GM12878 (cell line): ENCODE measurements at regions not wholly inside any gene's neighbourhood (a gene's known extent, or its start where the extent isn't known, plus 50 kb on each side); places are given as distances from the start of the nearest gene placed in this dataset.

Experiments used
- HDAC6 ChIP-seq: fragments of 200-600 bp; sonication (generic); IDR thresholded peaks from one replicate; pipeline ENCODE4 v1.8.0; 2017; ENCODE audit warnings: antibody characterized with exemption; ENCODE audit not compliant: unreplicated experiment
- NRF1 ChIP-seq: conservative IDR thresholded peaks from 2 replicates; pipeline ENCODE4 v1.6.1; 2011; ENCODE audit warnings: mild to moderate bottlenecking, low read depth, low read length, improper control_type of control experiment
- POLR2A ChIP-seq: IDR thresholded peaks from 2 replicates; pipeline ENCODE4 v1.6.1; 2011; ENCODE audit warnings: low read depth, mild to moderate bottlenecking, low read length
- POLR2AphosphoS5 ChIP-seq: IDR thresholded peaks from 2 replicates; pipeline ENCODE4 v1.6.1; 2011; ENCODE audit warnings: mild to moderate bottlenecking, low read length, inconsistent platforms
- SUZ12 ChIP-seq: fragments of 200-600 bp; sonication (generic); IDR thresholded peaks from one replicate; pipeline ENCODE4 v1.6.1; 2018; ENCODE audit warnings: antibody characterized with exemption, mild to moderate bottlenecking; ENCODE audit not compliant: unreplicated experiment
- TCF7 ChIP-seq: IDR thresholded peaks from 2 replicates; pipeline ENCODE4 v1.6.1; 2014; ENCODE audit warnings: antibody characterized with exemption, borderline replicate concordance
- ZNF274 ChIP-seq: IDR thresholded peaks from one replicate; pipeline ENCODE4 v1.8.0; 2011; ENCODE audit not compliant: insufficient read length, insufficient read depth
- TF ChIP-seq, protein P1 (sequence below), 3 experiments: IDR thresholded peaks in 2 of 3; conservative IDR thresholded peaks in 1 of 3; 2 replicates each; pipeline ENCODE4 v1.5.1; 2011; ENCODE audit warnings: low read depth in 3 of 3, low read length in 3 of 3, mild to moderate bottlenecking in 3 of 3, control low read depth in 2 of 3, moderate library complexity in 2 of 3, inconsistent platforms in 1 of 3, mixed read lengths in 1 of 3; ENCODE audit not compliant: control insufficient read depth in 2 of 3, insufficient read depth in 1 of 3; ENCODE audit errors: extremely low read depth in 1 of 3
- TF ChIP-seq, protein P2 (sequence below): IDR thresholded peaks from 2 replicates; pipeline ENCODE4 v1.6.1; 2012; ENCODE audit warnings: low read length, inconsistent platforms

GRCh38 chr6:54680531-54680930 lies 166.0 kb upstream of the FAM83B start:
- no peak for TF ChIP-seq ZNF274
- TF ChIP-seq POLR2AphosphoS5 = no peak
- TF ChIP-seq HDAC6 = no peak
- no peak for TF ChIP-seq SUZ12
- no peak for TF ChIP-seq NRF1
- TF ChIP-seq, protein P1, sequence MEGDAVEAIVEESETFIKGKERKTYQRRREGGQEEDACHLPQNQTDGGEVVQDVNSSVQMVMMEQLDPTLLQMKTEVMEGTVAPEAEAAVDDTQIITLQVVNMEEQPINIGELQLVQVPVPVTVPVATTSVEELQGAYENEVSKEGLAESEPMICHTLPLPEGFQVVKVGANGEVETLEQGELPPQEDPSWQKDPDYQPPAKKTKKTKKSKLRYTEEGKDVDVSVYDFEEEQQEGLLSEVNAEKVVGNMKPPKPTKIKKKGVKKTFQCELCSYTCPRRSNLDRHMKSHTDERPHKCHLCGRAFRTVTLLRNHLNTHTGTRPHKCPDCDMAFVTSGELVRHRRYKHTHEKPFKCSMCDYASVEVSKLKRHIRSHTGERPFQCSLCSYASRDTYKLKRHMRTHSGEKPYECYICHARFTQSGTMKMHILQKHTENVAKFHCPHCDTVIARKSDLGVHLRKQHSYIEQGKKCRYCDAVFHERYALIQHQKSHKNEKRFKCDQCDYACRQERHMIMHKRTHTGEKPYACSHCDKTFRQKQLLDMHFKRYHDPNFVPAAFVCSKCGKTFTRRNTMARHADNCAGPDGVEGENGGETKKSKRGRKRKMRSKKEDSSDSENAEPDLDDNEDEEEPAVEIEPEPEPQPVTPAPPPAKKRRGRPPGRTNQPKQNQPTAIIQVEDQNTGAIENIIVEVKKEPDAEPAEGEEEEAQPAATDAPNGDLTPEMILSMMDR (IDR thresholded peaks at IDR 0.05 in 2 of 3, conservative IDR thresholded peaks at IDR 0.05 in 1 of 3; ENCODE audit: control insufficient read depth in 2 of 3, extremely low read depth in 1 of 3, insufficient read depth in 1 of 3, low read depth in 3 of 3, low read length in 3 of 3) = no peak
- no peak for TF ChIP-seq TCF7
- TF ChIP-seq, protein P2, sequence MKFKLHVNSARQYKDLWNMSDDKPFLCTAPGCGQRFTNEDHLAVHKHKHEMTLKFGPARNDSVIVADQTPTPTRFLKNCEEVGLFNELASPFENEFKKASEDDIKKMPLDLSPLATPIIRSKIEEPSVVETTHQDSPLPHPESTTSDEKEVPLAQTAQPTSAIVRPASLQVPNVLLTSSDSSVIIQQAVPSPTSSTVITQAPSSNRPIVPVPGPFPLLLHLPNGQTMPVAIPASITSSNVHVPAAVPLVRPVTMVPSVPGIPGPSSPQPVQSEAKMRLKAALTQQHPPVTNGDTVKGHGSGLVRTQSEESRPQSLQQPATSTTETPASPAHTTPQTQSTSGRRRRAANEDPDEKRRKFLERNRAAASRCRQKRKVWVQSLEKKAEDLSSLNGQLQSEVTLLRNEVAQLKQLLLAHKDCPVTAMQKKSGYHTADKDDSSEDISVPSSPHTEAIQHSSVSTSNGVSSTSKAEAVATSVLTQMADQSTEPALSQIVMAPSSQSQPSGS = no peak
- TF ChIP-seq POLR2A = no peak
